Effector CD8-positive, alpha-beta T cell (primary cell): ENCODE measurements at regions not wholly inside any gene's neighbourhood (a gene's known extent, or its start where the extent isn't known, plus 50 kb on each side); places are given as distances from the start of the nearest gene placed in this dataset.
"Not testable (repeated sequence)": the region's sequence is repeated elsewhere in the genome, so short reads cannot be mapped to it uniquely, and the experiment has no call there.

ENCODE experiments used
- DNase-seq: peaks from one replicate; lab custom pipeline; 2025; lab: John Stamatoyannopoulos, UW

- DNase-seq: not testable (repeated sequence)
These were observed 268.7 kb upstream of the IRX4 start for GRCh38 chr5:2151301-2151888.

GRCh38 chr5:2149195-2149539 lies 266.4 kb upstream of the IRX4 start:
- DNase-seq: no peak

GRCh38 chr5:2148312-2149194 lies 265.8 kb upstream of the IRX4 start:
- no peak for DNase-seq

- DNase-seq: no peak
These were observed 265.0 kb upstream of the IRX4 start for GRCh38 chr5:2147504-2148311.

GRCh38 chr5:2143646-2144353 lies 261.1 kb upstream of the IRX4 start:
- no peak for DNase-seq

GRCh38 chr5:2143088-2143487 lies 260.4 kb upstream of the IRX4 start:
- no peak for DNase-seq

- DNase-seq: no peak
These were observed 259.8 kb upstream of the IRX4 start for GRCh38 chr5:2142456-2142954.

- DNase-seq: no peak
These were observed 258.7 kb upstream of the IRX4 start for GRCh38 chr5:2141254-2142000.

- no peak for DNase-seq
These were observed 257.9 kb upstream of the IRX4 start for GRCh38 chr5:2140501-2141175.

GRCh38 chr5:2139478-2139877 lies 256.8 kb upstream of the IRX4 start:
- DNase-seq: no peak

- DNase-seq: no peak
These were observed 256.2 kb upstream of the IRX4 start for GRCh38 chr5:2138896-2139295.

GRCh38 chr5:2137444-2138050 lies 254.8 kb upstream of the IRX4 start:
- no peak for DNase-seq

- DNase-seq: no peak
These were observed 254.1 kb upstream of the IRX4 start for GRCh38 chr5:2136728-2137333.

- DNase-seq: no peak
These were observed 253.1 kb upstream of the IRX4 start for GRCh38 chr5:2135833-2136232.

GRCh38 chr5:2135354-2135753 lies 252.6 kb upstream of the IRX4 start:
- no peak for DNase-seq

GRCh38 chr5:2134543-2135292 lies 252.0 kb upstream of the IRX4 start:
- no peak for DNase-seq

GRCh38 chr5:2133936-2134335 lies 251.2 kb upstream of the IRX4 start:
- DNase-seq: no peak

GRCh38 chr5:2133080-2133479 lies 250.4 kb upstream of the IRX4 start:
- DNase-seq: no peak

GRCh38 chr5:2132497-2132847 lies 249.7 kb upstream of the IRX4 start:
- no peak for DNase-seq
